DMS79 (cell line): ENCODE measurements at regions not wholly inside any gene's neighbourhood (a gene's known extent, or its start where the extent isn't known, plus 50 kb on each side); places are given as distances from the start of the nearest gene placed in this dataset.
"Not testable (repeated sequence)": the region's sequence is repeated elsewhere in the genome, so short reads cannot be mapped to it uniquely, and the experiment has no call there.

ENCODE experiments used
- DNase-seq: peaks from one replicate; lab custom pipeline; 2025; lab: John Stamatoyannopoulos, UW

- DNase-seq, result no peak
These were observed 438.9 kb downstream of the NAV3 start for GRCh38 chr12:78269620-78270019.

DNA sequence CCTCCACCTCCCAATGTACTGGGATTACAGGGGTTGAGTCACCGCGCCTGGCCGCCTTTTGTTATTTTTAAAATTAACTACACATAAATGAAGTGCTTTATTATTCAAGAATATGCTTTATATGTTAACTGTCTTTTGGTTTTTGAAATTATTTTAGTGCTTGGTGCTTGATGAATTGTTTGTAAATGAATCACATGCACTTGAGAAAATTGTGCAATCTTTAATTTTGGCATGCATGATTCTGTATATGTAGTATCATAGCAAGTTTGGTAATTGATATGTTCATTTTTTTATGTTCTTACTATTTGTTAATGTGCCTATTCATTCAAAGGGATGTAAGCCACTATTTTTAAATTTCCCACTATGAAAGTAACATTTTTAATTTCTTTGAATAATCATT lies 440.9 kb downstream of the NAV3 start:
- DNase-seq, result no peak

DNA sequence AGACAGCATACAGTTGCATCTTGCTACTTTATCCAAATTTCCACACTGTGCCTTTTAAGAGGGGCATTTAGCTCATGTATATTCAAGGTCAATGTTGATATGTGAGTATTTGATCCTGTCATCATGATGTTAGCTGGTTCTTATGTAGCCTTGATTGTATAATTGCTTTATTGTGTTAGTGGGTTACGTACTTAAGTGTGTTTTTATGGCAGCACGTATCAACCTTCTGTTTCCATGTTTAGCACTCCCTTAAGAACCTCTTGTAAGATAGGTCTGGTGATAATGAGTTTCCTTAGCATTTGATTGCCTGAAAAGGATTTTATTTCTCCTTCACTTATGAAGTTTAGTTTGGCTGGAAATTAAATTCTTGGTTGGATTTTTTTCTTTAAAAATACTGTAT lies 445.2 kb downstream of the NAV3 start:
- DNase-seq, result no peak

GRCh38 chr12:78278706-78279190 lies 448.1 kb downstream of the NAV3 start:
- no peak for DNase-seq

DNA sequence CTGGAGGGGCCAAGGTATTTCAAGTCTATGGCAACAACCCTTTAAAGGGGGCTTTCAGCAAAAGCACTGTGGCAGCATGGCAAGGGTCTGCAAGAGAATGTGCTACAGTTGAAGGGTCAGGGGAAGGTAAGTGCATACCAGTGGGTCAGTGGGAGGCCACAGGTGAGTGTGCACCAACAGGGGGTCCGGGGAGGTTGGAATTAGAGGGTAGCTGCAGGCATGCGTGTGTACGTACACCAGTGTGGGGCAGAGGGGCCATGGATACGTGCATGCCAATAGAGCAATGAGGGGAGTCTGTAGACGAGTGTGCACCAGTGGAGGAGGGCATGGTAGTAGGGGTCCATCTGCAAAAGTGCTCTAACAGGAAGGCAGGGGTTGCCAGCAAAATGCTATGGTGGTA lies 448.9 kb downstream of the NAV3 start:
- no peak for DNase-seq

- DNase-seq, result not testable (repeated sequence)
These were observed 450.4 kb downstream of the NAV3 start for GRCh38 chr12:78281102-78281501.

- no peak for DNase-seq
These were observed 453.7 kb downstream of the NAV3 start for GRCh38 chr12:78284417-78284816.

- DNase-seq, result no peak
These were observed 460.1 kb downstream of the NAV3 start for GRCh38 chr12:78290606-78291345.

DNA sequence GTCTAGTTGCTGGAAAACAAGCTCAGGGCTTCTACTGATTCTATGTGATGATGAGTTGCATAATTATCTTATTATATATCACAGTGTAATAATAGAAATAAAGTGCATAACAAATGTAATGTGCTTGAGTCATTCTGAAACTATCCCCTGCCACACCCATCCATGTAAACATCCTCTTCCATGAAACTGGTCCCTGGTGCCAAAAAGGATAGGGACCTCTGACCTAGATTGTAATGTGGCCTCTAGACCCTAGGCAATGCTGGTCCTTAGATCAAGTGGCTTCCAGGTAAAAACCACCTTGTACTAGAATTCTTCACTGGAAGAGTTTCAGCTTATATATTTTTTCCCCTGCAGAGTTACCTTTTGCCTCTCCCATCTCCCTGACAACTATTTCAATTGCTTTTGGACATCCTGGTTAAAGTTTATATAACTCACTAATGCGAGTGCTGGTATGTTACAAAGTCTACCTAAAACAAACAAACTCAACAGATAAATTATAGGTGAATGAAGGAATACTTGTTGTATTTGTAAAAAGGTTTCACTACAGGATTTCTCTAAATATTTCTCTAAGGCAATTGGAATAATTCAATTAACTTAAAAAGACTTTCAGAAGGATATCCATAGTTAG lies 462.5 kb downstream of the NAV3 start:
- no peak for DNase-seq

DNA sequence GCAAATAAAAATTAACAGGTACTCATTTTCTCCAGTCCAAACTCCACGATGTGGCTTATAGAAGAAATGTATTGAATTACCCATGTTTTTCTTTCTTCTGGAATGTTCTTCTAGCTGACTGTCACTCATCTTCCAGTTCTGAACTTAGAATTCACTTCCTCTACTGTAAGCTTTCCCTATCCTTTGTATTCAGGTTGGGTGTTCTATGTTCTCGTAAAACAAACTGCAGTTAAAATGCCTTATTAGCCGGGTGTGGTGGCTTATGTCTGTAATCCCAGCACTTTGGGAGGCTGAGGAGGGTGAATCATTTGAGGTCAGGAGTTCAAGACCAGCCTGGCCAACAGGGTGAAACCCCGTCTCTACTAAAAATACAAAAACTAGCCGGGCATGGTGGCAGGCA lies 470.6 kb downstream of the NAV3 start:
- DNase-seq, result not testable (repeated sequence)

- no peak for DNase-seq
These were observed 475.1 kb downstream of the NAV3 start for GRCh38 chr12:78305808-78306207.

DNA sequence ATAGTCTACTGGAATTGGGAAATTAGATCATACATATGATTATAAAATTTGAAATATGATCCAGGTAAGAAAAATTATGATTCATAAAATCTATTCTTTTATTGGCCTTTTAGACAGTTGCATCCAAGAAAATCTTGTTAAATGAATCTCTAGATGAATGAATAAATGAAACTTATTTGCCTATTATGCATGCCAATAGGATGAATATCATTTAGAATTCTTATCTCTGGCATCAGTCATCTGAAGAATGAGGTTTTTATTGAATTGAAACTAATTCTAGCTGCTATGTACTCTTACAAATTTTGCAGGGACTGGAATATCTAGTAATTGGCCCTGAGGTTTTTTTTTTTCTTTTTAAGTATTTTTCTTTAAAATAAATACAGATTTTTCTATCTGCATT lies 475.5 kb downstream of the NAV3 start:
- no peak for DNase-seq

- no peak for DNase-seq
These were observed 478.0 kb downstream of the NAV3 start for GRCh38 chr12:78308701-78309100.

DNA sequence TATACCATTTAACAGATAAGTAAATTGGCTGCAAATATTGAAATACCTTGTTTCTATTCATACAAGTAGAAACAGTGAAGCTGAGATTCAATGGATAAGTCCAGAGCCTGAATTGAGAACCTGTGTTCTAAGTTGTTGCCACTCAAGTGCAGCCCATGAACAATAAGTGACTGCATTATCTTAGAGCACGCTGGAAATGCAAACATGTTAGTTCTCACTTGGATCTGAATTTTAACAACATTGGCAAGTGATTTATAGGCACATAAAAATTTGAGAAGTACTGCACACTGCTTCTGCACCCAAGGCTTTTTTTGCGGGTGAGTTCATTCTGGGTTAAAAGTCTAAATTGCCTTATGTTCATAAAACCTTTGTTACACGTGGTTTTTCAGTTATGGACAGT lies 484.3 kb downstream of the NAV3 start:
- peak; percentile 83 for DNase-seq

- no peak for DNase-seq
These were observed 485.4 kb downstream of the NAV3 start for GRCh38 chr12:78316136-78316535.

DNA sequence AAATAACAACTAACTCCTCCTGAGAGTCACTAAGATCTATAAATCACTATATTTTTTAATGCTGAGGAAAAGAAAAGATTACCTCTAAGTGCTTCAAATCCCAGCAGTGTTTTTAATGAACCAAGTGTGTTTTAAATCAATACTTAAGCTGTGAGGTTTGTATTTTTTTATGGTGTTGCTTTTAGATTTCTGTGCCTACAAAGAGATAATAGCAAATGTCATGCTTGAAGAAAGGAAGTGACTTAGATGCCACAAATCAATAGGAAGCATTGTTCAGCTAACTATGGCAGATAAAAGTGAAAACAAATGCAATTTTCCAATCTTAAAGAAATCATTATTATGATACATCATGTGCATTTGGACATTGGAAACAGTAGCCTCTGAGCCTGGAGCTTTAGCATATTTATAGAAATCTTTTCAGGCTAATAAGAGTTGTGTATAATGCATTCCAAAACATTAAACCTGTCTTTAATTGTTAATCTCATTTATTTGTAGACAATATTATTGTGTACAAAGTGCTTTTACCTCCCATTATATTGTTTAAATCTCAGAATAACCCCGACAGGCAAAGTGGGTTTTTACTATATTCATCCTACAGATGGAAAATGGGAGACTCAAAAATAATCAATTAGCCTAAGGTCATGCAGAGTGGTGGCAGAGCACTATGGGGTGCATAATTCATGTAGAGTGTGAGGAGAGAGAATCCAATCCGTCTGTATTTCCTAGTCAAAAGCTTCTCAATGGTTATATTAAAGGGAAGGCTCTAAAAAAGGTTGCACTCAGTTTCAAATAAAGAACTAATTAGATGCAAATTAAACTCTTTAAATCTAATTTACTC lies 486.2 kb downstream of the NAV3 start:
- DNase-seq, result no peak

DNA sequence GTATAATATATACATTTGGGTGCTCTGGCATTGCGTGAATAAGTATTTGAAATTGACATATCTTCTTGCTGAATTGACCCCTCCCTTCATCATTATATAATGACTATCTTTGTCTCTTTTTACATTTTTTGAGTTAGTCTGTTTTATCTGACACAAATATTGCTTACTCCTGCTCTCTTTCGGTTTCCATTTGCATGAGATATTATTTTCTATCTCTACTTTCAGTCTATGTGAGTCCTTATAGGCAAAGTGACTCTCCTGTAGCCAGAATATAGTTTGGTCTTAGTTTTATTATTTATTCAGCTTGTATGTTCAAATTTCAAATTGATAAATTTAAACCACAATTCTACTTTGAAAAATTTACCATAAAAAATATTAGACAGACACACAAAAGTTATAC lies 491.0 kb downstream of the NAV3 start:
- no peak for DNase-seq

- no peak for DNase-seq
These were observed 492.5 kb downstream of the NAV3 start for GRCh38 chr12:78323226-78323625.

- DNase-seq, result peak; percentile 5
These were observed 493.5 kb downstream of the NAV3 start for GRCh38 chr12:78324234-78324633.

GRCh38 chr12:78328524-78328923 lies 497.8 kb downstream of the NAV3 start:
- no peak for DNase-seq

GRCh38 chr12:78330131-78330530 lies 499.4 kb downstream of the NAV3 start:
- no peak for DNase-seq

GRCh38 chr12:78331181-78331580 lies 500.5 kb downstream of the NAV3 start:
- no peak for DNase-seq

DNA sequence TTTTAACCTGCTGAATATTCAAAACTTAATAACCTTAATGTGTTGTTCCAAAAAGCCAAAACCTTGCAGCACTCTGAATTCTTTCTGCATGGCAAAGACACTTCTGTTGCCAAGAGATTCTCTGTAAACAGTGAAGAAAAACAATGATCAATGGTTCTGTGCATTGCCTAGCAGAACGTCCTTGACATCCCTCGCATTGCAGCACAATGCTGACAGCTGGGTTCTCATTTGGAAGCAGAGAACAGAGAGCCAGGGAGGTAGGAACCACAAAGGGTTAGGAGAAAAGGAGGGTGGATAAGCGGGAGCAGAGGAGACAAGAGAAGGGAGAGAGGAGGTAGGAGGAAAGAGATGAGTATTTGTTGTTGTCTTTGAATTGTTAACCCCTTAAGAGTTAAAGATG lies 501.1 kb downstream of the NAV3 start:
- no peak for DNase-seq
